Ascending aorta (tissue), 2 donors: ENCODE measurements at regions not wholly inside any gene's neighbourhood (a gene's known extent, or its start where the extent isn't known, plus 50 kb on each side); places are given as distances from the start of the nearest gene placed in this dataset.
"Not testable (repeated sequence)": the region's sequence is repeated elsewhere in the genome, so short reads cannot be mapped to it uniquely, and the experiment has no call there.

Experiments
- DNase-seq, 2 donors: peaks; one replicate each; pipeline ENCODE4 v3.0.0-alpha.2; 2019; ENCODE audit warnings: low spot score in 2 of 2
- H3K27ac ChIP-seq, 2 donors: fragments of 200-600 bp; sonication (generic); one replicate each; pipeline ENCODE4 v1.5.1; 2016 to 2017; ENCODE audit warnings: mild to moderate bottlenecking in 1 of 2
- H3K27me3 ChIP-seq: fragments of 200-600 bp; sonication (generic); one replicate; pipeline ENCODE4 v1.5.1; 2017
- H3K36me3 ChIP-seq, 2 donors: fragments of 200-600 bp; sonication (generic); one replicate each; pipeline ENCODE4 v1.5.1; 2016
- H3K4me1 ChIP-seq, 2 donors: fragments of 200-600 bp; sonication (generic); one replicate each; pipeline ENCODE4 v1.5.1; 2016 to 2017; ENCODE audit warnings: mild to moderate bottlenecking in 1 of 2
- H3K4me3 ChIP-seq, 2 donors: fragments of 200-600 bp; sonication (generic); one replicate each; pipeline ENCODE4 v1.5.1; 2016 to 2017; ENCODE audit warnings: mild to moderate bottlenecking in 1 of 2
- H3K9me3 ChIP-seq, 2 donors: fragments of 200-600 bp; sonication (generic); one replicate each; pipeline ENCODE4 v1.5.1; 2016
- intact Hi-C: fragments of 100-400 bp; cut with DNase I; formaldehyde crosslinking; loops from one replicate; pipeline ENCODE4 v1.15.1; 2023
- TF ChIP-seq, protein P1 (sequence below), 3 experiments: fragments of 200-600 bp in 2 of 3; fragments of 450-650 bp in 1 of 3; sonication (generic) in 2 of 3; IDR thresholded peaks; one replicate each; pipeline ENCODE4 v1.5.1; 2016 to 2019; ENCODE audit warnings: antibody characterized with exemption in 3 of 3, mild to moderate bottlenecking in 1 of 3, moderate library complexity in 1 of 3

DNA sequence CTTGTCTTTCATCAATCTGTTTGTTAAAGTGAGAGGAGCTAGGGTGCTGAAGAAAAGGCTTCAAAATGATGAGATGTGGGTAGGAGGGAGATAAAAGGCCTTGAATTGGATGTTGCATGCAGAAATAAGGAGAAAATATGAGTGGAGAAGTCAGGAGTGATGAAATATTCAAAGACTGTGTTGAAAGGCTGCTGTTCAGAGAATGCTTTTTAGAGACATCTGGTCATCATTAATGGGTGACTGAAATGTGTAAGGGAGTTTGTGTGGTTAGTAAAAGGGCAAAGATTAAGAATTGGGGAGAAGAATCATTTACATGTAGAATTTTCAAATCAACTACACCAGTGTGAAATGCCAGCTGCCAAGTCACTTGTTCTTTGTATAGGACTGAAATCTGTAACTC, 383.9 kb downstream of the MAT2B start:
- intact Hi-C loops = no loop called here
- Histone ChIP-seq H3K4me3 (no peak overlapping the region), H3K4me1 (no peaks in the 10 kb centered on the region), H3K27ac (no peak overlapping the region), H3K9me3 (no peaks in the 10 kb centered on the region), H3K27me3 (no peaks in the 10 kb centered on the region), H3K36me3 (no peaks in the 10 kb centered on the region)
- no peak for DNase-seq
- TF ChIP-seq, protein P1, sequence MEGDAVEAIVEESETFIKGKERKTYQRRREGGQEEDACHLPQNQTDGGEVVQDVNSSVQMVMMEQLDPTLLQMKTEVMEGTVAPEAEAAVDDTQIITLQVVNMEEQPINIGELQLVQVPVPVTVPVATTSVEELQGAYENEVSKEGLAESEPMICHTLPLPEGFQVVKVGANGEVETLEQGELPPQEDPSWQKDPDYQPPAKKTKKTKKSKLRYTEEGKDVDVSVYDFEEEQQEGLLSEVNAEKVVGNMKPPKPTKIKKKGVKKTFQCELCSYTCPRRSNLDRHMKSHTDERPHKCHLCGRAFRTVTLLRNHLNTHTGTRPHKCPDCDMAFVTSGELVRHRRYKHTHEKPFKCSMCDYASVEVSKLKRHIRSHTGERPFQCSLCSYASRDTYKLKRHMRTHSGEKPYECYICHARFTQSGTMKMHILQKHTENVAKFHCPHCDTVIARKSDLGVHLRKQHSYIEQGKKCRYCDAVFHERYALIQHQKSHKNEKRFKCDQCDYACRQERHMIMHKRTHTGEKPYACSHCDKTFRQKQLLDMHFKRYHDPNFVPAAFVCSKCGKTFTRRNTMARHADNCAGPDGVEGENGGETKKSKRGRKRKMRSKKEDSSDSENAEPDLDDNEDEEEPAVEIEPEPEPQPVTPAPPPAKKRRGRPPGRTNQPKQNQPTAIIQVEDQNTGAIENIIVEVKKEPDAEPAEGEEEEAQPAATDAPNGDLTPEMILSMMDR (IDR thresholded peaks at IDR 0.05) = no peak

- TF ChIP-seq, protein P1 (IDR thresholded peaks at IDR 0.05) = no peak
- Histone ChIP-seq H3K27me3 (no peaks in the 10 kb centered on the region), H3K4me1 (no peaks in the 10 kb centered on the region), H3K9me3 (no peaks in the 10 kb centered on the region), H3K27ac (no peak overlapping the region), H3K4me3 (no peak overlapping the region), H3K36me3 (no peaks in the 10 kb centered on the region)
- intact Hi-C loops = no loop called here
- no peak for DNase-seq
Observed at GRCh38 chr5:163890261-163890660, 384.8 kb downstream of the MAT2B start.

- Histone ChIP-seq H3K9me3 (no peaks in the 10 kb centered on the region), H3K27ac (no peak overlapping the region), H3K4me1 (no peaks in the 10 kb centered on the region), H3K4me3 (no peak overlapping the region), H3K27me3 (no peaks in the 10 kb centered on the region), H3K36me3 (no peaks in the 10 kb centered on the region)
- intact Hi-C loops = no loop called here
- no peak for DNase-seq
- TF ChIP-seq, protein P1 (IDR thresholded peaks at IDR 0.05) = no peak
Observed at GRCh38 chr5:163893281-163893680, 387.9 kb downstream of the MAT2B start.

DNA sequence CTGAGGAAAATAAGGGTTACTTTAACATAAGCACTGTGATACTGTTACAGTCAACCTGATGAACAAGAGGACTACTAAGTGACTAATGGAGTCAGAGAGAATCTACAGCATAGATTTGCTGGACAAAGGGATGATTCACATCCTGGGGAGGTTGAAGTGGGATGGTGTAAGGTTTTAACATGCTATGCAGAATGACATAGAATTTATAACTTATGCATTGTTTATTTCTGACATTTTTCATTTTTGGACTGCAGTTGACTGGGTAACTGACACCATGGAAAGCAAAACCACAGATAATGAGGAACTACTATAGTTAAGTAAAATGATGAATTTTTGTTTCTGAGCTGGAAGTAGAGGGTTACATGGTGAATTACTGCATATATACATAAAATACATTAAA, 389.2 kb downstream of the MAT2B start:
- intact Hi-C loops = no loop called here
- no peaks in the 10 kb centered on the region for H3K27me3 ChIP-seq
- H3K9me3 ChIP-seq = no peaks in the 10 kb centered on the region
- no peak for DNase-seq
- TF ChIP-seq, protein P1 (IDR thresholded peaks at IDR 0.05) = no peak
- H3K4me3 ChIP-seq = no peak overlapping the region
- H3K4me1 ChIP-seq = no peaks in the 10 kb centered on the region
- no peaks in the 10 kb centered on the region for H3K36me3 ChIP-seq
- no peak overlapping the region for H3K27ac ChIP-seq

- no peaks in the 10 kb centered on the region for H3K27me3 ChIP-seq
- H3K4me3 ChIP-seq = no peak overlapping the region
- no peaks in the 10 kb centered on the region for H3K9me3 ChIP-seq
- H3K27ac ChIP-seq = no peak overlapping the region
- H3K36me3 ChIP-seq = no peaks in the 10 kb centered on the region
- TF ChIP-seq, protein P1 (IDR thresholded peaks at IDR 0.05) = no peak
- no peak for DNase-seq
- intact Hi-C loops = no loop called here
- H3K4me1 ChIP-seq = no peaks in the 10 kb centered on the region
Observed at GRCh38 chr5:163898873-163899272, 393.5 kb downstream of the MAT2B start.

DNA sequence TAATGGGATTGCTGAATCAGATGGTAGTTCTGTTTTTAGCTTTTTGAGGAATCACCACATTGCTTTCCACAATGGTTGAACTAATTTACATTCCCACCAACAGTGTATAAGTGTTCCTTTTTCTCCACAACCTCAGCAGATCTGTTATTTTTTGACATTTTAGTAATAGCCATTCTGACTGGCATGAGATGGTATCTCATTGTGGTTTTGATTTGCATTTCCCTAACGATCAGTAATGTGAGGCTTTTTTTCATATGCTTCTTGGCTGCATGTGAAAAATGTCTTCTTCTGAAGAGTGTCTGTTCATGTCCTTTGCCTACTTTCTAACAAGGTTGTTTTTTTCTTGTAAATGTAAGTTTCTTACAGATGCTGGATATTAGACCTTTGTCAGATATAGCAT, 402.4 kb downstream of the MAT2B start:
- H3K27me3 ChIP-seq, H3K9me3 ChIP-seq, H3K4me3 ChIP-seq, H3K4me1 ChIP-seq, DNase-seq, intact Hi-C loops, H3K27ac ChIP-seq, H3K36me3 ChIP-seq: not testable (repeated sequence)
